ENCODE measurements at regions not wholly inside any gene's neighbourhood (a gene's known extent, or its start where the extent isn't known, plus 50 kb on each side); places are given as distances from the start of the nearest gene placed in this dataset.

- intact Hi-C loops (cut with DNase I; ENCODE audit: low total_unique reads) (no loop called here), in situ Hi-C loops (cut with MboI; ENCODE audit: low pct_ligation_motif_present in 1 of 4, low pct_unique_long_range_greater_than_20kb in 1 of 4, low sequenced_read_pairs in 3 of 4) (no loop called here)
- H3K4me1 ChIP-seq = no peaks in the 10 kb centered on the region
- TF ChIP-seq POLR2AphosphoS5 (IDR thresholded peaks at IDR 0.05) (no peak), POLR2A (IDR thresholded peaks at IDR 0.05) (no peak)
- H3K9me3 ChIP-seq = no peaks in the 10 kb centered on the region
- WGBS, 2 donors (ENCODE audit: low coverage in 1 of 2) = 71 to 100% methylated on average over 1 of the region's 1 CpG
- H3K27me3 ChIP-seq = no peaks in the 10 kb centered on the region
- no peak overlapping the region for H3K4me3 ChIP-seq
- no peaks in the 10 kb centered on the region for H3K36me3 ChIP-seq
- DNase-seq = no peak
- no peak overlapping the region for H3K27ac ChIP-seq
Measured at GRCh38 chr4:40698733-40699132, 51.0 kb upstream of the NSUN7 start.

GRCh38 chr4:40699648-40700047, 50.1 kb upstream of the NSUN7 start:
- no peak overlapping the region for H3K27ac ChIP-seq
- intact Hi-C loops (cut with DNase I; ENCODE audit: low total_unique reads) (no loop called here), in situ Hi-C loops (cut with MboI; ENCODE audit: low pct_ligation_motif_present in 1 of 4, low pct_unique_long_range_greater_than_20kb in 1 of 4, low sequenced_read_pairs in 3 of 4) (loop anchor here in 1 of 4 donors (25.0 kb wide), 1 partner anchor 162 kb away; no protein-coding TSS in a partner anchor)
- H3K27me3 ChIP-seq = no peaks in the 10 kb centered on the region
- DNase-seq = no peak
- WGBS, 2 donors (ENCODE audit: low coverage in 1 of 2) = 85 to 87% methylated on average over 4 to 5 of the region's 5 CpGs
- no peaks in the 10 kb centered on the region for H3K4me1 ChIP-seq
- H3K36me3 ChIP-seq = no peaks in the 10 kb centered on the region
- no peaks in the 10 kb centered on the region for H3K9me3 ChIP-seq
- no peak overlapping the region for H3K4me3 ChIP-seq
- no peak for TF ChIP-seq POLR2A (IDR thresholded peaks at IDR 0.05)
- TF ChIP-seq POLR2AphosphoS5 (IDR thresholded peaks at IDR 0.05) = no peak
- no peak for TF ChIP-seq EP300 (IDR thresholded peaks at IDR 0.05; ENCODE audit: low read depth)
- no peak for TF ChIP-seq CTCF (IDR thresholded peaks at IDR 0.05)
